NB4 (cell line): ENCODE measurements at regions not wholly inside any gene's neighbourhood (a gene's known extent, or its start where the extent isn't known, plus 50 kb on each side); places are given as distances from the start of the nearest gene placed in this dataset.

Experiments
- DNase-seq: peaks from one replicate; pipeline ENCODE4 v3.0.0; 2010; ENCODE audit warnings: low read depth
- H3K4me3 ChIP-seq: one replicate; pipeline ENCODE4 v1.5.1; 2011; ENCODE audit warnings: mild to moderate bottlenecking, low read depth, low read length, moderate library complexity
- MYC ChIP-seq: IDR thresholded peaks from 2 replicates; pipeline ENCODE4 v1.6.1; 2011; ENCODE audit warnings: low read depth, low read length
- POLR2A ChIP-seq: IDR thresholded peaks from 2 replicates; pipeline ENCODE4 v1.6.1; 2011; ENCODE audit warnings: mild to moderate bottlenecking; ENCODE audit not compliant: insufficient read length; ENCODE audit errors: extremely low read depth
- TF ChIP-seq, protein P1 (sequence below): IDR thresholded peaks from one replicate; pipeline ENCODE4 v1.5.1; 2012; ENCODE audit warnings: low read depth, low read length
- TF ChIP-seq, protein P2 (sequence below): IDR thresholded peaks from 2 replicates; pipeline ENCODE4 v1.6.1; 2011; ENCODE audit warnings: low read depth, low read length

DNA sequence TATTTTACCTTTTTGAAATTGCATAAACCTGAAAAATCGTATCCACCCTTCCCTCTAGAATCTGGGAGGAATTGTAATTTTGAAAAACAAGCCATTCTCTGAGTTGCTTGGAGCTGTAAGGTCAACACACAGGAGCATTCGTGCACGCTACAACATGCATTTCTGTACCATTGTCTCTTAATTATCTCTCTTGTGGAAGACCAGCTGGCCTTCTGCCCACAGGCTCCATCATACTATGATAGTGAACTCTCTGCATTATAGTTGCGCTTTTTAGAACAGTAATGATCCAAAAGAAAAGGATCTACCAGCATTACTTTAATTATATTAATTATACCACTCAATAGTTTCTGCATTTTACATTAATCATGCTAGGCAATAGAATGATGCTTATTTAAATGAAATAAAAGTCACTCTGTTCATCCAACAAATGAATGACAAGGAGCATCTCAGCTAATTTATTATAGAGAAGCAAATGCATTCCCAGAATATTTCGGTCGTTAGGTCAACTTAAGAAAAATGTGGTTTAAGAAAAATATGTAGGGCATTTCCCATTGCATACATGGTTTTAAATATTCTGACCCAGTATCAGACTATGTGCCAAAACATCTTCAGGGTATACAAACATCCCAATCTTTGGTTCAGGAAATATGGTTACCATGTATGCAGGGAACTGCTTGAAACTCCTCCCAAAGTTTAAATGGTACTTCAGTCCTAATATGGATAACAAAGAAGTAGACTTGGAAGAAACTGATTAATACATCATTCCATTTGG is 263.5 kb downstream of the TFAP2A start:
- no peak overlapping the region for H3K4me3 ChIP-seq
- no peak for TF ChIP-seq MYC
- TF ChIP-seq, protein P1, sequence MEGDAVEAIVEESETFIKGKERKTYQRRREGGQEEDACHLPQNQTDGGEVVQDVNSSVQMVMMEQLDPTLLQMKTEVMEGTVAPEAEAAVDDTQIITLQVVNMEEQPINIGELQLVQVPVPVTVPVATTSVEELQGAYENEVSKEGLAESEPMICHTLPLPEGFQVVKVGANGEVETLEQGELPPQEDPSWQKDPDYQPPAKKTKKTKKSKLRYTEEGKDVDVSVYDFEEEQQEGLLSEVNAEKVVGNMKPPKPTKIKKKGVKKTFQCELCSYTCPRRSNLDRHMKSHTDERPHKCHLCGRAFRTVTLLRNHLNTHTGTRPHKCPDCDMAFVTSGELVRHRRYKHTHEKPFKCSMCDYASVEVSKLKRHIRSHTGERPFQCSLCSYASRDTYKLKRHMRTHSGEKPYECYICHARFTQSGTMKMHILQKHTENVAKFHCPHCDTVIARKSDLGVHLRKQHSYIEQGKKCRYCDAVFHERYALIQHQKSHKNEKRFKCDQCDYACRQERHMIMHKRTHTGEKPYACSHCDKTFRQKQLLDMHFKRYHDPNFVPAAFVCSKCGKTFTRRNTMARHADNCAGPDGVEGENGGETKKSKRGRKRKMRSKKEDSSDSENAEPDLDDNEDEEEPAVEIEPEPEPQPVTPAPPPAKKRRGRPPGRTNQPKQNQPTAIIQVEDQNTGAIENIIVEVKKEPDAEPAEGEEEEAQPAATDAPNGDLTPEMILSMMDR, result no peak
- TF ChIP-seq, protein P2, sequence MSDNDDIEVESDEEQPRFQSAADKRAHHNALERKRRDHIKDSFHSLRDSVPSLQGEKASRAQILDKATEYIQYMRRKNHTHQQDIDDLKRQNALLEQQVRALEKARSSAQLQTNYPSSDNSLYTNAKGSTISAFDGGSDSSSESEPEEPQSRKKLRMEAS, result no peak
- no peak for TF ChIP-seq POLR2A
- DNase-seq, result no peak

DNA sequence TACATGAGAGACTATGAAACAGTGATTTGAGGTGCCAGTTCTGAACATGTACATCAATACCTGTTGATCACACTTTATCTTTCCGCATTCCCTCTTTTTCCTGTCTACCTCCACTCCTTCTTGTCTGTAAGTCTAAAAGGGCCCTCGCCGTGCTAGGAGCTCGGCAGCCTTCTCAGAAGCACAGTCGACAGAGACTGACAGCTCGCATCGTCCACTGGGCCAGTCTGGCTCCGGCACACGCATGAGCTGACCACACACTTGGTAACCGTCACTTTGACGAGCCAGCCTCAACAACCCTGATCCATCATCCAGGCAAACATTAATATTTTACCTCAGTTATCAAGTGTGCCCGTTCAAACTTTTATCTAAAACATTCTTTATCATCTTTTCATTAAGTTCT is 265.3 kb downstream of the TFAP2A start:
- no peak for DNase-seq
- TF ChIP-seq MYC (no peak), POLR2A (no peak)
- TF ChIP-seq, protein P1, result no peak
- TF ChIP-seq, protein P2, result no peak
- no peak overlapping the region for H3K4me3 ChIP-seq

DNA sequence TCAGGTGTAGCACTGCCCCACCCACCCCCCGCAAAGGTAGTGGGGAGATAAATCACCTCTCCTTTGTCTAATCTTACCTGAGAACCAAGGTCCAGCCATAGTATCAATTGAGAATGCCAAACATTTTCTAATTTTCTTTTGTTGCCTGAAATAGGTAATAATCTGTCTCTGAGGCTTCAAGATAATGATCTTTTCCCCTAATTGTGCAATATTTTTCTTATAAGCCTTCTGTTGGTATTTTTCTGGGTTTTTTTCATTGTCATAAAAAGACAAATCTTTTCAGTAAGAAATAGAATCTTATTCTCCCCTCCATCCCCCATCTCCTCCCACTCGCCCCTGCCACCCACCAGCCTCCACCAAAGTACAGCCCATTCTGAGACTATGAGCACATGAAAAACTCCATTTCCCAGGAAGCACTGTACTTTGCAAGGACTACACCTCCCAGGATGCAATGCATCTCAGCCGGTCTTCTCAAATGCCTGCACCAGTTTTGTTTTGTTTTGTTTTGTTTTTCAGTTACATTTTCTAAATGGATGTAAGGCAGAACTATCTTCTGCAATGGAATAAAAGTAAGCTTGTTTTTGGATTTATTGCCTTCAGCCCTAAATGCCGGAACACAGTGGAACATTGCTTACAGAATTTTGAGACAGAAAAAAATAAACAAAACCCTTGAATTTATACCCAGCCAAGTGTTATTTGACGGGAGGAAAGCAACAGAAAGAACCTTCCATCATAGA is 268.0 kb downstream of the TFAP2A start:
- DNase-seq, result peak; percentile 68
- H3K4me3 ChIP-seq, result peak overlapping the region; percentile 29
- TF ChIP-seq, protein P2, result no peak

DNA sequence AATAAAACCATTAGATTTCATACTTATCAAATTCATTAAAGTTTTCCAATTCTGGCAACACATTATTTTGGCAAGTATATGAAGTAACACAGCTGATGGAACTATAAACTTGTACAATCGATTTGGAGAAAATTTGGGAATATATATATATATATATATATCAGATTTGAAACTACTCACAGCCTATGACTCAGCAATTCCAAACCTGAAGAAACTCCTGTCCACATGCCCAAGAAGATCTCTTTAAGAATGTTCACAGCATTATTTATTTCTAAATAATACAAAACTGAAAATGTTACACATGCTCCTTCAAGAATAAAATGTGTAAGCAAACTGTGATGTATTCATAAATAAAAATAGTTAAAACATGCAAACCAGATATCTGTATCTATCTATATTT is 270.1 kb downstream of the TFAP2A start:
- H3K4me3 ChIP-seq, result no peak overlapping the region
- no peak for DNase-seq
- TF ChIP-seq, protein P1, result no peak
- TF ChIP-seq MYC (no peak), POLR2A (no peak)
- TF ChIP-seq, protein P2, result no peak

DNA sequence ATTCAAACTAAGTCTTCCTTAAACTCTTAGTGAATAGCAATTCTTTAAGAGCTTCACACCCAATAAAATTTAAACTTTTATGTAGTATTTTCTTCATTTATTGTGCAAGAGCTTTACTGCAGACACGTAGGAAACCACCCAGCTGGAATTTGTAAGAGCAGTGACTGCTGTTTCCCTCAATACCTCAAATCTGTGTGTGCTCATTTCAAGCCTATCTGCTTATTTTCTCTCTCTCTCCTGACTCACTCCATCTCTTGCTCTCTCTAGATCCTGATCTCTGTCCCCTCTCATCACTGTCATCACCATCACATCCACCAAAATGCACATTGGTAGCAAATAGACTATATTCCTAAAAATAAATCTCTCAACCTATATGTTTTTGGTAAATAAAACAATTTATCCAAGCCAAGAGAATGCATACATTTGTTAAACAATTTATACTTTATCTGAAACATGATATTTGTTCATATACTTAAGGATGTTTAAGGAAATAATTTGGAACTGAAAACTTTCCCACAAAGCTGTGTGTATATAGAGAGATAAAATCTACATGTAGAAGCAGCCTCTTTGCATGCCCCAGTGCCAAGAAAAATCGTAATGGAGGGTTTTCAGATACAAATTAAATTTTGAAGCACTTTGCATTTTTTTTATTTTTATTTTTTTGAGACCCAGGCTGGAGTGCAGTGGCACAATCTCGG is 273.0 kb downstream of the TFAP2A start:
- no peak for TF ChIP-seq MYC
- TF ChIP-seq, protein P1, result no peak
- TF ChIP-seq POLR2A, result no peak
- TF ChIP-seq, protein P2, result no peak
- no peak overlapping the region for H3K4me3 ChIP-seq
- DNase-seq, result no peak

DNA sequence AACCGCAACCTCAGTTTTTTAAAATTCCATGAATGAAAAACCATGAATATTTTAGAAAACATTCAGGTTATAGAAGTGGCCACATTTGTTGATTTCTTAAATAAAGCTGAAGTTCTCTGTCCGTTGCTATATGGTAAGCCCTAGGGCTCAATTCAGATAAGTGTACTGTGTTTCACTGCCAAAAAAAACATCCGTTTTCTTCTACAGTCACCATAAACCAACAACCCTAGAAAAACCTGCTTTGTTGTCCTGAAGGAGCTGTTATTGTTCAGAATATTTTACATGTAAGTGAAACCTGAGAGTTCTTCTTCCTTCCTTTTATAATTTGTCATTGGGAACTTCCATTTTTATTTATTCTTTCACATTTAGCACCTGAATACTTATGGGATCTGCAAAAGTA is 274.1 kb downstream of the TFAP2A start:
- no peak overlapping the region for H3K4me3 ChIP-seq
- TF ChIP-seq, protein P1, result no peak
- TF ChIP-seq, protein P2, result no peak
- TF ChIP-seq MYC (no peak), POLR2A (no peak)

More for the DNA sequence above, 274.1 kb downstream of the TFAP2A start:
- DNase-seq, result no peak
